ENCODE measurements at regions not wholly inside any gene's neighbourhood (a gene's known extent, or its start where the extent isn't known, plus 50 kb on each side); places are given as distances from the start of the nearest gene placed in this dataset.
"Not testable (repeated sequence)": the region's sequence is repeated elsewhere in the genome, so short reads cannot be mapped to it uniquely, and the experiment has no call there.

DNA sequence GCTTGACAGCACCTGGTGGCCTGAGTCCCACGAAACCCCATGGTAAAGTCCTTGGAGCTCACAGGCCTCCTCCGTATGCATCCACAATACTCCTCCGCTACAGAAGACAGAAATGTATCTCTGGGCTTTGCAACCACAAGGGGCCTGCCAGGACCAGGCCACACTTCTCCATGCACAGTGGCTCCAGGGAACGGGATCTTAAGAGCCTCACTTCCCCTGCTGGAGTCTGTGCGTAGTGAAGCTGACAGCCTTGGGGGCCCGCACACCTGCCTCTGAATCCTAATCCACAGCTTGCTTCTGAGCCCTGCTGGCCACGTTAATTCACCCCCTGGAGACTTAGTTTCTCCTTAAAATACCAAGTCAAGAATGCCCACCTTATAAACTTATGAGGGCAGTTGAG is 125.7 kb downstream of the COPRS start:
- Histone ChIP-seq H3K4me3 (no peak overlapping the region), H3K27ac (no peak overlapping the region), H3K27me3 (no peaks in the 10 kb centered on the region), H3K9me3 (no peaks in the 10 kb centered on the region), H3K36me3 (no peaks in the 10 kb centered on the region), H3K4me1 (peaks cover 0 to 4% (median 2%) of the 10 kb centered on the region in 4 donors)
- 88% methylated on average over 7 of the region's 7 CpGs; no CpG with 5 or more reads in 1 of the 2 donors for whole genome bisulfite sequencing, 2 donors (ENCODE audit: low coverage in 1 of 2)
- DNase-seq, result no peak
- intact Hi-C loops (cut with DNase I; ENCODE audit: low total_unique reads), result no loop called here
- TF ChIP-seq EP300 (IDR thresholded peaks at IDR 0.05; ENCODE audit: low read depth), result no peak
- no peak for TF ChIP-seq POLR2AphosphoS5 (IDR thresholded peaks at IDR 0.05)
- no peak for TF ChIP-seq POLR2A (IDR thresholded peaks at IDR 0.05)
- TF ChIP-seq, protein P1, sequence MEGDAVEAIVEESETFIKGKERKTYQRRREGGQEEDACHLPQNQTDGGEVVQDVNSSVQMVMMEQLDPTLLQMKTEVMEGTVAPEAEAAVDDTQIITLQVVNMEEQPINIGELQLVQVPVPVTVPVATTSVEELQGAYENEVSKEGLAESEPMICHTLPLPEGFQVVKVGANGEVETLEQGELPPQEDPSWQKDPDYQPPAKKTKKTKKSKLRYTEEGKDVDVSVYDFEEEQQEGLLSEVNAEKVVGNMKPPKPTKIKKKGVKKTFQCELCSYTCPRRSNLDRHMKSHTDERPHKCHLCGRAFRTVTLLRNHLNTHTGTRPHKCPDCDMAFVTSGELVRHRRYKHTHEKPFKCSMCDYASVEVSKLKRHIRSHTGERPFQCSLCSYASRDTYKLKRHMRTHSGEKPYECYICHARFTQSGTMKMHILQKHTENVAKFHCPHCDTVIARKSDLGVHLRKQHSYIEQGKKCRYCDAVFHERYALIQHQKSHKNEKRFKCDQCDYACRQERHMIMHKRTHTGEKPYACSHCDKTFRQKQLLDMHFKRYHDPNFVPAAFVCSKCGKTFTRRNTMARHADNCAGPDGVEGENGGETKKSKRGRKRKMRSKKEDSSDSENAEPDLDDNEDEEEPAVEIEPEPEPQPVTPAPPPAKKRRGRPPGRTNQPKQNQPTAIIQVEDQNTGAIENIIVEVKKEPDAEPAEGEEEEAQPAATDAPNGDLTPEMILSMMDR (IDR thresholded peaks at IDR 0.05), result no peak
- in situ Hi-C loops (cut with MboI; ENCODE audit: low pct_ligation_motif_present in 1 of 4, low pct_unique_long_range_greater_than_20kb in 1 of 4, low sequenced_read_pairs in 3 of 4), result no loop called here

DNA sequence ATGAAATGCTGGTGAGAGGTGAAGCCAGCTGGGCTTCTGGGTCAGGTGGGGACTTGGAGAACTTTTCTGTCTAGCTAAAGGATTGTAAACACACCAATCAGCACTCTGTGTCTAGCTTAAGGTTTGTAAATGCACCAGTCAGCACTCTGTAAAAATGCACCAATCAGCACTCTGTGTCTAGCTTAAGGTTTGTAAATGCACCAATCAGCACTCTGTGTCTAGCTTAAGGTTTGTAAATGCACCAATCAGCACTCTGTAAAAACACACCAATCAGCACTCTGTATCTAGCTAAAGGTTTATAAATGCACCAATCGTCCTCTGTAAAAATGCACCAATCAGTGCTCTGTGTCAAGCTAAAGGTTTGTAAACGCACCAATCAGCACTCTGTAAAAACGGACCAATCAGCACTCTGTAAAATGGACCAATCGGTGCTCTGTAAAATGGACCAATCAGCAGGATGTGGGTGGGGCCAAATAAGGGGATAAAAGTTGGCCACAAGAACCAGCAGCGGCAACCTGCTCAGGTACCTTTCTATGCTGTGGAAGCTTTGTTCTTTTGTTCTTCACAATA is 127.4 kb downstream of the COPRS start:
- DNase-seq; in situ Hi-C loops (cut with MboI; ENCODE audit: low pct_ligation_motif_present in 1 of 4, low pct_unique_long_range_greater_than_20kb in 1 of 4, low sequenced_read_pairs in 3 of 4): not testable (repeated sequence)

DNA sequence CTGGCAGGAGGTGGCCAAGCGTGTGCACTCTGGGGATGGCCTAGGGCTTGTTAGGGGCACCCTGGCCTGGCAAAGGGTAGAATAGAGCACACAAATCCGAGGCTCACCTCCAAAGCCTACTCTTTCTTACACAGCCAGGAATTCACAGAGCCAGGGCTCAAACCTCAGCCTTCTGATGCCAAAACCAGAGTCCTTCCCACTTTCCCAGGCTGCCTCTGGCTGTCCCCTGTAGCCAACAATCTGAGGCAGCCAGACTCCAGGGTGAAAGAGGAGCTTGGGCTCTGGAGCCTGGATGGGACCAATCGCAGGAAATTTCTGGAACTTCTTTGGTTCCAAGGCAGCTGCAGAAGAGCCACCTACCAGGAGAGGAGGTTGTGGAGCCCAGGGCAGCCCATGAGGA is 127.9 kb downstream of the COPRS start:
- no peaks in the 10 kb centered on the region for H3K36me3 ChIP-seq
- 88 to 100% methylated on average over 1 to 3 of the region's 3 CpGs for WGBS, 2 donors (ENCODE audit: low coverage in 1 of 2)
- no peaks in the 10 kb centered on the region for H3K27me3 ChIP-seq
- H3K4me1 ChIP-seq, result no peaks in the 10 kb centered on the region
- no peak overlapping the region for H3K4me3 ChIP-seq
- H3K27ac ChIP-seq, result no peak overlapping the region
- in situ Hi-C loops (cut with MboI; ENCODE audit: low pct_ligation_motif_present in 1 of 4, low pct_unique_long_range_greater_than_20kb in 1 of 4, low sequenced_read_pairs in 3 of 4) (no loop called here), intact Hi-C loops (cut with DNase I; ENCODE audit: low total_unique reads) (no loop called here)
- TF ChIP-seq POLR2A (IDR thresholded peaks at IDR 0.05) (no peak), EP300 (IDR thresholded peaks at IDR 0.05; ENCODE audit: low read depth) (no peak), POLR2AphosphoS5 (IDR thresholded peaks at IDR 0.05) (no peak)
- TF ChIP-seq, protein P1 (IDR thresholded peaks at IDR 0.05), result no peak
- no peak for DNase-seq
- no peaks in the 10 kb centered on the region for H3K9me3 ChIP-seq

More for the DNA sequence above, 127.4 kb downstream of the COPRS start:
- intact Hi-C loops (cut with DNase I; ENCODE audit: low total_unique reads); H3K27me3 ChIP-seq; H3K4me1 ChIP-seq; H3K4me3 ChIP-seq; H3K9me3 ChIP-seq; H3K36me3 ChIP-seq; H3K27ac ChIP-seq: not testable (repeated sequence)
- 91 to 93% methylated on average over 2 to 5 of the region's 5 CpGs for WGBS, 2 donors (ENCODE audit: low coverage in 1 of 2)

DNA sequence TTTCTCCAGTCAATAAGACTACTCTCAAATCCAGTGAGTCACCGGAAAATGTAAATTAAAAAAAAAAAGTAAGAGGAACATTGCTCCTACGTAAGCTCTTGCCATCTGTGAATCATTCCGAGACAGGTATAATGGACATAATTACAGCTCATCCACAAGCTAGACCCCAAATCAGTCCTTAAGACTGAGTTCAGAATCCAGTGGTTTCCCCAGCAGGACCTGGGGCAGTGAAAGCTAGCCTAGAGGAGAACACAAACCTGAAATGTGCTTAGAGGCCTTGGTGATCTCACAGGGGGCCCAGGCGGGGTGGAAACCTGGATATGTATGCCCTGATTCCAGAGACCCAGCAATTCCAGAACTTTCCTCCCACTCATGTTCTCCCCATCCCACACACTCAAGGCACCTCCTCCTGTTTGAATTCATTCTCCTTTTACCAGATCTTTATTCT is 132.0 kb downstream of the COPRS start:
- 72 to 88% methylated on average over 2 to 4 of the region's 4 CpGs for WGBS, 2 donors (ENCODE audit: low coverage in 1 of 2)

DNA sequence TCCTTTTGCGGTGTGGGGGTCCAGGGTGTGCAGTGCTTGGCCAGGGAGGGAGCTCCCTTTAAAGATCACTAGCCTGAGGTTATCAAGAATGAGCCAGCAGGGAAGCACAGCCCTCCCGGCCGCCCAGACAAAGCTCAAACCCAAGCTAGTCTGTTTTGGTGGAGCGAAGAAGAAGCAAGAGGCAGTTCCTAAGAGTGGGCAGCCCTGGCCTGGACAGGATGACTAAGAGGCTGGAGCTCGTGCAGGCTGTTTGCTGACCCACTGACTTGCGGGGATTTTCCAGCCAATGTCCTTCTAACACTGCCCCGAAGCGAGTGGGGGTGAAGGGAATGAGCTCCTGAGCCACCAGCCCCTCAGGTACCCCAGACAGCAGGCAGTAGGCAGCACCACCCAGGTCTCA is 134.4 kb downstream of the COPRS start:
- in situ Hi-C loops (cut with MboI; ENCODE audit: low pct_ligation_motif_present in 1 of 4, low pct_unique_long_range_greater_than_20kb in 1 of 4, low sequenced_read_pairs in 3 of 4), result no loop called here
- WGBS, 2 donors (ENCODE audit: low coverage in 1 of 2), result 86% methylated on average over 8 of the region's 8 CpGs; no CpG with 5 or more reads in 1 of the 2 donors
- Histone ChIP-seq H3K27me3 (no peaks in the 10 kb centered on the region), H3K36me3 (no peaks in the 10 kb centered on the region), H3K4me3 (no peak overlapping the region), H3K9me3 (no peaks in the 10 kb centered on the region), H3K27ac (no peak overlapping the region), H3K4me1 (peaks cover 0 to 7% (median 2%) of the 10 kb centered on the region in 4 donors)
- TF ChIP-seq POLR2A (IDR thresholded peaks at IDR 0.05) (no peak), POLR2AphosphoS5 (IDR thresholded peaks at IDR 0.05) (no peak), EP300 (IDR thresholded peaks at IDR 0.05; ENCODE audit: low read depth) (no peak)
- TF ChIP-seq, protein P1 (IDR thresholded peaks at IDR 0.05), result no peak
- DNase-seq, result no peak
- intact Hi-C loops (cut with DNase I; ENCODE audit: low total_unique reads), result no loop called here

More for the DNA sequence above, 132.0 kb downstream of the COPRS start:
- in situ Hi-C loops (cut with MboI; ENCODE audit: low pct_ligation_motif_present in 1 of 4, low pct_unique_long_range_greater_than_20kb in 1 of 4, low sequenced_read_pairs in 3 of 4) (no loop called here), intact Hi-C loops (cut with DNase I; ENCODE audit: low total_unique reads) (no loop called here)
- H3K4me1 ChIP-seq, result peaks cover 0 to 7% (median 1%) of the 10 kb centered on the region in 4 donors
- no peak for DNase-seq
- no peaks in the 10 kb centered on the region for H3K36me3 ChIP-seq
- no peak for TF ChIP-seq POLR2AphosphoS5 (IDR thresholded peaks at IDR 0.05)
- no peak for TF ChIP-seq EP300 (IDR thresholded peaks at IDR 0.05; ENCODE audit: low read depth)
- H3K27ac ChIP-seq, result no peak overlapping the region
- no peaks in the 10 kb centered on the region for H3K9me3 ChIP-seq
- no peak overlapping the region for H3K4me3 ChIP-seq
- H3K27me3 ChIP-seq, result no peaks in the 10 kb centered on the region
